ENCODE measurements at regions not wholly inside any gene's neighbourhood (a gene's known extent, or its start where the extent isn't known, plus 50 kb on each side); places are given as distances from the start of the nearest gene placed in this dataset.

DNA sequence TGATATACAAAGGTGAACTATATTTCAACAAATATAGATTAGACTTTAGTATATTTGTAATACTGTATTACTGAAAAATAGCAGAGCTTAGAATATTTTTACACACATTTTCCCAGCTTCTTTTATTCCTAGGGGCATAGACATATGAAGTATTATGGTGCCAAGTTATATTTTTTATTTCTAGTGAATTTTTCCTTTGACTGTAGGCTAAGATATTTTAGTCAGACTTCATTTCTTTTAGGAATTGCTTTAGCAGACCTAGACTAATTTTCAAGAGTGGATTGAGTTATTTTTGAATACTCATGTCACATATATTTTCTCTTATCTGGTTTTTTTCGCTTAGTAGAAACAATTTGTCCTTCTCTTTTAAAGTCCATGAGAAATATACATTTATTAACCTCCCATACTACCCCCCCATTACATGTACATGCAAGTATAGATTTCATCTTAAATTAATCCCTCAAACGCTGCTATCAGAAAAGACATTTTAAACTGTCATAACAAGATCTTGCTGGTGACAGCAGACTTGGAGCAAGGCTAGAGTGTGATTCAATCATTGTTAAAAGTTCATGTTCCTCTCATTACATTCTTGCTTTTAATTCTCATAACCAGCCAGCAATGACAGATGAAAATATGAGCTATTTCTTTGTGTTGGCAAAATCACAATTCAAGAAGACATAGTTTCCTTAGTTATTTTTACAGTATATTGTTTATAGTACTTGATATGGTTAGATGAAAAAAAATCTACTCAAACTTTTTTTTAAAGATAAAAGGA is 456.1 kb downstream of the AEBP2 start:
- FAIRE-seq: no peak
- Histone ChIP-seq H3K27ac (ENCODE audit: extremely low read depth, low read depth, low read length) (no peak overlapping the region), H3K36me3 (ENCODE audit: control insufficient read depth, insufficient read depth, low read length) (no peaks in the 10 kb centered on the region), H3K9ac (ENCODE audit: insufficient read depth in 1 of 2, low read depth in 2 of 2, low read length in 2 of 2) (no peak overlapping the region), H3K79me2 (ENCODE audit: control insufficient read depth, insufficient read depth, low read length) (no peaks in the 10 kb centered on the region), H3K4me2 (ENCODE audit: insufficient read depth, low read length) (no peak overlapping the region), H3K4me1 (replicated peaks in 1 of 2; ENCODE audit: control insufficient read depth in 2 of 2, insufficient read depth in 2 of 2, low read length in 2 of 2) (no peaks in the 10 kb centered on the region), H3K9me3 (replicated peaks; ENCODE audit: control insufficient read depth, insufficient read depth, low read depth, low read length) (no peaks in the 10 kb centered on the region), H3K9me1 (ENCODE audit: control insufficient read depth, insufficient read depth, low read length) (no peaks in the 10 kb centered on the region), H4K20me1 (replicated peaks; ENCODE audit: control insufficient read depth, insufficient read depth, low read length) (no peaks in the 10 kb centered on the region), H3K4me3 (no peak overlapping the region), H3K27me3 (ENCODE audit: control insufficient read depth in 2 of 2, insufficient read depth in 2 of 2, low read length in 2 of 2) (no peaks in the 10 kb centered on the region), H2AFZ (ENCODE audit: low read depth, low read length) (no peak overlapping the region)
- WGBS (ENCODE audit: insufficient coverage, low coverage, missing lambda C conversion rate): 0% methylated on average over 2 of the region's 2 CpGs
- TF ChIP-seq ID3 (CRISPR knock-in tag; IDR thresholded peaks at IDR 0.05): no peak
- no peak for TF ChIP-seq ID3 (tag; IDR thresholded peaks at IDR 0.05)
- no peak for TF ChIP-seq ZBTB8A (IDR thresholded peaks at IDR 0.05; ENCODE audit: partially characterized antibody)
- no peak for TF ChIP-seq KDM4B (IDR thresholded peaks at IDR 0.05; ENCODE audit: borderline replicate concordance in 2 of 2, low read depth in 1 of 2)
- no peak for TF ChIP-seq ZNF318 (IDR thresholded peaks at IDR 0.05; ENCODE audit: borderline replicate concordance in 1 of 2, low read depth in 1 of 2)
- in situ Hi-C loops (cut with MboI): no loop called here
- no peak for DNase-seq (ENCODE audit: extremely low read depth in 1 of 4, low spot score in 3 of 4)
- CTCF ChIA-PET (ENCODE audit: low intra/inter-chr PET ratio): no interaction called here
- intact Hi-C loops (cut with micrococcal nuclease): no loop called here
- ATAC-seq: no peak
- no TSS peak for BruUV-seq (replicated peaks)
- POLR2A ChIA-PET: no interaction called here

All from K562 (cell line).